22Rv1 (cell line): ENCODE measurements at regions not wholly inside any gene's neighbourhood (a gene's known extent, or its start where the extent isn't known, plus 50 kb on each side); places are given as distances from the start of the nearest gene placed in this dataset.

Experiments
- H3K27ac ChIP-seq: fragments of 450-650 bp; 2 replicates; pipeline ENCODE4 v1.5.1; 2017
- ZFX ChIP-seq: fragments of 450-650 bp; IDR thresholded peaks from 2 replicates; pipeline ENCODE4 v1.6.1; 2017; ENCODE audit warnings: antibody characterized with exemption, borderline replicate concordance
- TF ChIP-seq, protein P1 (sequence below): fragments of 450-650 bp; IDR thresholded peaks from 2 replicates; pipeline ENCODE4 v1.5.1; 2017; ENCODE audit warnings: mild to moderate bottlenecking

DNA sequence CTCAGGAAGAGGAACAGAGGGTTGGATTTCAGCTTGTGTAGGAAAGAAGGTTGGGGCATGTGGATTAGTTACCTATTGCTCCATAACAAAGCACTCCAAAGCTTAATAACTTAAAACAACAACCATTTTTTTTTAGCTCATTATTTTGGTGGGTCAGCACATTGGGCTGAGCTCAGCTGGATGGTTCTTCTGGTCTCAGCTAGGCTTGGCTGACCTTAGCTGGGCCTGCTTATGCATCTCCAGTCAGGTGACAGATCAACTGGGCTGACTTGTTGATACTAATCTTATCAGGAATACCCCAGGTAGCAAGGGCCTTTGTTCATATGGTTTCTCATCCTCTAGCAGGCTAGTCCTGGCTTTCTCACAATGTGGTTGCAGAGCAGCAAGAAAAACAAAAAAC is 106.4 kb downstream of the C11orf91 start:
- TF ChIP-seq, protein P1, sequence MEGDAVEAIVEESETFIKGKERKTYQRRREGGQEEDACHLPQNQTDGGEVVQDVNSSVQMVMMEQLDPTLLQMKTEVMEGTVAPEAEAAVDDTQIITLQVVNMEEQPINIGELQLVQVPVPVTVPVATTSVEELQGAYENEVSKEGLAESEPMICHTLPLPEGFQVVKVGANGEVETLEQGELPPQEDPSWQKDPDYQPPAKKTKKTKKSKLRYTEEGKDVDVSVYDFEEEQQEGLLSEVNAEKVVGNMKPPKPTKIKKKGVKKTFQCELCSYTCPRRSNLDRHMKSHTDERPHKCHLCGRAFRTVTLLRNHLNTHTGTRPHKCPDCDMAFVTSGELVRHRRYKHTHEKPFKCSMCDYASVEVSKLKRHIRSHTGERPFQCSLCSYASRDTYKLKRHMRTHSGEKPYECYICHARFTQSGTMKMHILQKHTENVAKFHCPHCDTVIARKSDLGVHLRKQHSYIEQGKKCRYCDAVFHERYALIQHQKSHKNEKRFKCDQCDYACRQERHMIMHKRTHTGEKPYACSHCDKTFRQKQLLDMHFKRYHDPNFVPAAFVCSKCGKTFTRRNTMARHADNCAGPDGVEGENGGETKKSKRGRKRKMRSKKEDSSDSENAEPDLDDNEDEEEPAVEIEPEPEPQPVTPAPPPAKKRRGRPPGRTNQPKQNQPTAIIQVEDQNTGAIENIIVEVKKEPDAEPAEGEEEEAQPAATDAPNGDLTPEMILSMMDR, result no peak
- TF ChIP-seq ZFX, result no peak
- no peak overlapping the region for H3K27ac ChIP-seq

DNA sequence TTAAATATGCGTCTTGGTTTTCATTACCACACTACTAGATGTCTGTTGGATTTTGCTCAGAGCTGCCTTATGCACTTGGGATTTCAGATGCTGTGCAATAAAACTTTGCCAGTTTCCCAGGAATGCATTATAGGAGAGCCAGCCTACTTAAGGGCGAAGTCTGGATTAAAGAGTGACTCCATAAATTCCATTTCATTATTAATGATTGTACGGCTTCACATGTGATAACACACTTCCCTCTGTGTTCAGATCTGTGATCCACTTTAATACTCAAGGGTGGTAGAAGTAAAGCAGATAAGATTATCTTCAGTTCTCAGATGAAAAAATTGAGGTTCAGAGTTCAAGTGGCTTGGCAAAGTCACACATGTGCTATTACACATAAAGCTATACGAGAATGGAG is 110.2 kb downstream of the C11orf91 start:
- no peak for TF ChIP-seq ZFX
- TF ChIP-seq, protein P1, result no peak

DNA sequence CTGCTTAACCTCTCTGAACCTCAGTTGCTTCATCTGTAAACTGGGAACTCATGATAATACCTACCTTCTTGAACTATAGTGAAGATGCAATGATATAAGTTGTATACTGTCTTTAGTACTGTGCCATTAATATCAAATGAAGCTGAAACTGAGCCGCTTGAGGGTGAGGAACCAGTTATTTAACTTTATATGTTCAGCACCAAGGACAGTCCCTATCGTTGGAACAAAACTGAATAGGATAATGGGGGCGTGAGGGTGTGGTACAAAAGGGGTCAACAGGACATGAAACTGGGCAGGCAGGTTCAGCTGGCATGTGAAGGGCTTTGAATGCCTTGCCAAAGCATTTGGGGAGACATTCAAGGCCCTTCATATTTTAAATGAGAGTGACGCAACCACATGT is 112.6 kb downstream of the C11orf91 start:
- no peak overlapping the region for H3K27ac ChIP-seq
- no peak for TF ChIP-seq ZFX
- TF ChIP-seq, protein P1, result no peak

More for the DNA sequence above, 110.2 kb downstream of the C11orf91 start:
- no peak overlapping the region for H3K27ac ChIP-seq

DNA sequence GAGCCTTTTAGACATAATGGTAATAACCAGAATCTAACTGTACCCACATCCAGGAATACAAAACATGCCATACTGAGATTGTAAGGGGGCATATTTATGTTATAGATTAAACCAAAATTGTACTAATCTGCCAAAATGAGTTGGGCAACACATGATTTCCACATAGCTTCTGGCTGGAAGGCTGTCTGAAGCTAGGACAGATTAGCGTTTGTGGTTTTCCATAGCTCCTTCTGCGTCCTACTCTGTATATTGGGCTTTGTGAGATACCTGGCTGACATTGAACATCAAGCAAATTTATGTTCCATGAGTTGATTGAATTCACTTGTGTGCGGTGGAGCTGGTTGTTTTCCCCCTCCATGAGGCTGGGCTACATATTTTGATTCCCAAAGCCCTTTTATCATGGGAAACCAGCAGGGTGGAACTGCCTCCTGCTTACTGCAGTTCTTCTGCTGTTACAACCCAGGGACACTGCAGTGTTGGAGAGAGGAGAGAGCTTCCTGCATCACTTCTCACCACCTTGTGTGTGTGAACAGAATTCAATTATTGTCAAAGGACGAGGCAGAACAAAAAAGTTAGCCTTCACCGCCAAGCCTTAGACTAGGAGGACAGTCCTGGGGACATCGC is 114.9 kb downstream of the C11orf91 start:
- TF ChIP-seq, protein P1, result no peak
- no peak for TF ChIP-seq ZFX
- no peak overlapping the region for H3K27ac ChIP-seq

DNA sequence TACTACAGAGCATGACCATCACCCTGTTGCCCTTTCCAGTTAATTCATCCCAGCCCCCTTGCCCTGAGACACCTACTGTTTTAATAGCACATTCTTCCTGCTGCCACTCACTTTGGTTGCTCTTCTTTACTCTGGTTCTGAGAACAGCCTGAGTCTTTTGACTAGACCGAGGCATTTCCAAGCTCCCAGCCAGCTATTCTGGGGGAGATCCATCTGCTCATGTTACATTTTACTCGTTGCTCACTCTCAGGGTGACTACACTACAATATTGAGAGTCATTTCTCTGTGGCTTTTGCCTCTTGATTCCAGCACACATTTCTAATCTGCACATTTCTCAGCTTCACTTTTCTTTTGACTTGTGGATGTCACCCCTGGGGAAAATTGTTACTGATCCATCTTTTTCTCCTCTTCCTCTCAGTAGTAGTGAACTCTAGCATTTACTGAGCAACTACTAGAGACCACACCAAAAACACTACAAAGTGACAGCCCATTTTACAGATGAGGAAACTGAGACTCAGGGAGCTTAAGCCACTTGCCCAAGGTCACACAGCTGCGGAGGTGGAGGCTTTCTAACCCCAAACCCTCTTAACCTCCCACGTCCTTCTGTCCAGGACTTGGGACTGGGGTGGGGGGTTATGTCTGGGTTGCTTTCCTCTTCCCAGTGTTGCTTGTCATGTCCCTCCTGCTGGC is 117.8 kb downstream of the C11orf91 start:
- TF ChIP-seq, protein P1, result no peak
- TF ChIP-seq ZFX, result no peak
- H3K27ac ChIP-seq, result no peak overlapping the region

DNA sequence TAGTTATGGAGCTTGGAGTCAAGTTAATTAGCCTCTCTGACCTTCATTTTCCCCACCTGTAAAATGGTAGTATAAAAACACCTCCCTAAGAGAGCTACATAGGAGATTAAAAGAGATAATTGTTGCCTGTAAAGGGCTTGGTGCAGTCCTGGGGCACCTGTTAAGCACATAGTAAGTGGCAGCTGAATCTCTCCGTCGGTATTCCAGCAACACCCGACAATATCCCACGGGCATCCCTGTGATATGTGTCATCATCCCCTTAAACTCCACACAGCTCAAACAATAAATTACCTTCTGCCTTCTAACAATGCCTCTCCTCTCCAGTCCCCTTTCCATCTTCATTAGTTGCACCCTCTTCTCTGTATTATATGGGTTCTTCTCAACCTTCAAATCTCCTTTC is 121.5 kb downstream of the C11orf91 start:
- no peak overlapping the region for H3K27ac ChIP-seq
- TF ChIP-seq, protein P1, result no peak
- TF ChIP-seq ZFX, result no peak

DNA sequence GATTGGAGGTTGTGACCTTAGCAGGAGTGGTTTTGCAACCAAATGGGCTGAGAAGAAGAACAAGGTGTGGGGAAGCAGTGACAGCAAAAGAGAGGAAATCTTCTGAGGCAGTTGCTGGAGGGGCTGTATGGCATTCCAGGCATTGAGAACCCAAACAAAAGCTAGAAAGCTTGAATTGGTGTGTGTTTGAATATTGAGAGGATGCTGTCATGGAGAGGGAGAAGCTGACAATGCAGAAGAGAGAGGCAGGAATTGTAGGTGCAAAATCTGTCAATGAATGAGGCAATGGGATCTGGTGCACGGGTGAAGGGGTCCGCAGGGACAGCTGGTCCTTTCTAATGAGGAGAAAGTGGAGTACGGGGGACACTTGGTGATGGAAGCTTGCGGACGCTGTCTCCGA is 123.4 kb downstream of the C11orf91 start:
- TF ChIP-seq, protein P1, result no peak
- no peak for TF ChIP-seq ZFX
- no peak overlapping the region for H3K27ac ChIP-seq
